ENCODE measurements at regions not wholly inside any gene's neighbourhood (a gene's known extent, or its start where the extent isn't known, plus 50 kb on each side); places are given as distances from the start of the nearest gene placed in this dataset.

DNA sequence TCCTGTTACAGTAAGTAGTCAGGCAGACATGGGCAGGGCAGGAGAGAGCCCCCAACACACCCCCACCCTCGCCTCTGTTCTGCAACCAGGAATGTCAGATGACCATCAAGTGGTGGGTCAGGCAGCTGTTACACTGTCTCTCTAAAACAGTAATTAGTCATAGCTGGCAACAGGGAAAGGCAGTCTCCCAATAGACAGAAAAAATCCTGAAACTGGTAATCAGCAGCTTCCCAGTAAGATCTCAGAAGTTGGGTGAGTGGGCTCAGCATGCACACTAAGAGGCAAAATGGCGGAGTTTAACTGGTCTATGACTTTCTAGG lies 90.2 kb downstream of the C5orf15 start:
- TF ChIP-seq CTCF (conservative IDR thresholded peaks at IDR 0.05; ENCODE audit: low read depth, low read length): no peak
- TF ChIP-seq EZH2 (IDR thresholded peaks at IDR 0.05; ENCODE audit: low read length, unreplicated experiment): no peak

Measured in PC-3 (cell line).